ENCODE measurements at regions not wholly inside any gene's neighbourhood (a gene's known extent, or its start where the extent isn't known, plus 50 kb on each side); places are given as distances from the start of the nearest gene placed in this dataset.

DNA sequence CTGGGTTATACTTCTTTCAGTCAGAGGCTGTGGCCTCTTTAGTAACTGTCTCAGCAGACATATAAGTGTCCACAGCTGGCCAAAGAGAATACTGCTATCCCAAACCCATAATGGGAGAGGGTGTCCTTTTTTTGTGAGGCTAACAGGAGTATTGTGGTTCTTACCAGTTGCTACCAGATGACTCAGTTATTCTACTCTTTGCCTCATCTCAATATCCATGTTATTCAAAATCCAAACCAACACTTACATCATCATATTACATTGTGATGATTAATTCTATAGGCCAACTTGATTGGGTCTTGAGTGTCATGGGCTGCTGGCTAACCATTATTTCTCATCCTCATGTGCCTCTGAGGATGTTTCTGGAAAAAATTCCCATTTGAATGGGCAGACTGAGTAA is 120.9 kb downstream of the TMEM168 start:
- TF ChIP-seq JUND (IDR thresholded peaks at IDR 0.05) = no peak
- TF ChIP-seq EZH2 (IDR thresholded peaks at IDR 0.05) = no peak
- TF ChIP-seq, protein P1, sequence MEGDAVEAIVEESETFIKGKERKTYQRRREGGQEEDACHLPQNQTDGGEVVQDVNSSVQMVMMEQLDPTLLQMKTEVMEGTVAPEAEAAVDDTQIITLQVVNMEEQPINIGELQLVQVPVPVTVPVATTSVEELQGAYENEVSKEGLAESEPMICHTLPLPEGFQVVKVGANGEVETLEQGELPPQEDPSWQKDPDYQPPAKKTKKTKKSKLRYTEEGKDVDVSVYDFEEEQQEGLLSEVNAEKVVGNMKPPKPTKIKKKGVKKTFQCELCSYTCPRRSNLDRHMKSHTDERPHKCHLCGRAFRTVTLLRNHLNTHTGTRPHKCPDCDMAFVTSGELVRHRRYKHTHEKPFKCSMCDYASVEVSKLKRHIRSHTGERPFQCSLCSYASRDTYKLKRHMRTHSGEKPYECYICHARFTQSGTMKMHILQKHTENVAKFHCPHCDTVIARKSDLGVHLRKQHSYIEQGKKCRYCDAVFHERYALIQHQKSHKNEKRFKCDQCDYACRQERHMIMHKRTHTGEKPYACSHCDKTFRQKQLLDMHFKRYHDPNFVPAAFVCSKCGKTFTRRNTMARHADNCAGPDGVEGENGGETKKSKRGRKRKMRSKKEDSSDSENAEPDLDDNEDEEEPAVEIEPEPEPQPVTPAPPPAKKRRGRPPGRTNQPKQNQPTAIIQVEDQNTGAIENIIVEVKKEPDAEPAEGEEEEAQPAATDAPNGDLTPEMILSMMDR (IDR thresholded peaks at IDR 0.05 in 2 of 3, conservative IDR thresholded peaks at IDR 0.05 in 1 of 3; ENCODE audit: borderline replicate concordance in 1 of 3, insufficient read depth in 1 of 3, low read depth in 2 of 3, low read length in 2 of 3) = no peak
- no peak for TF ChIP-seq SIN3A (IDR thresholded peaks at IDR 0.05; ENCODE audit: low read depth)
- TF ChIP-seq YY1 (IDR thresholded peaks at IDR 0.05; ENCODE audit: extremely low read depth, insufficient replicate concordance, low read depth, low read length) = no peak
- TF ChIP-seq, protein P2, sequence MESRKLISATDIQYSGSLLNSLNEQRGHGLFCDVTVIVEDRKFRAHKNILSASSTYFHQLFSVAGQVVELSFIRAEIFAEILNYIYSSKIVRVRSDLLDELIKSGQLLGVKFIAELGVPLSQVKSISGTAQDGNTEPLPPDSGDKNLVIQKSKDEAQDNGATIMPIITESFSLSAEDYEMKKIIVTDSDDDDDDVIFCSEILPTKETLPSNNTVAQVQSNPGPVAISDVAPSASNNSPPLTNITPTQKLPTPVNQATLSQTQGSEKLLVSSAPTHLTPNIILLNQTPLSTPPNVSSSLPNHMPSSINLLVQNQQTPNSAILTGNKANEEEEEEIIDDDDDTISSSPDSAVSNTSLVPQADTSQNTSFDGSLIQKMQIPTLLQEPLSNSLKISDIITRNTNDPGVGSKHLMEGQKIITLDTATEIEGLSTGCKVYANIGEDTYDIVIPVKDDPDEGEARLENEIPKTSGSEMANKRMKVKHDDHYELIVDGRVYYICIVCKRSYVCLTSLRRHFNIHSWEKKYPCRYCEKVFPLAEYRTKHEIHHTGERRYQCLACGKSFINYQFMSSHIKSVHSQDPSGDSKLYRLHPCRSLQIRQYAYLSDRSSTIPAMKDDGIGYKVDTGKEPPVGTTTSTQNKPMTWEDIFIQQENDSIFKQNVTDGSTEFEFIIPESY (IDR thresholded peaks at IDR 0.05; ENCODE audit: extremely low read depth, insufficient replicate concordance, low read length) = no peak
- no peak for TF ChIP-seq SP1 (IDR thresholded peaks at IDR 0.05; ENCODE audit: low read depth)
- no peak for TF ChIP-seq RAD21 (IDR thresholded peaks at IDR 0.05; ENCODE audit: low read depth)
- TF ChIP-seq POLR2AphosphoS5 (IDR thresholded peaks at IDR 0.05; ENCODE audit: low read depth, low read length) = no peak
- no peak for TF ChIP-seq POLR2A (IDR thresholded peaks at IDR 0.05; ENCODE audit: borderline replicate concordance, extremely low read depth, insufficient read depth, insufficient read length)
- no peak for TF ChIP-seq TCF7L2 (IDR thresholded peaks at IDR 0.05; ENCODE audit: borderline replicate concordance, extremely low read depth, insufficient read depth, insufficient read length)
- no peak for TF ChIP-seq EZH2phosphoT487 (IDR thresholded peaks at IDR 0.05; ENCODE audit: borderline replicate concordance)
- TF ChIP-seq, protein P3, sequence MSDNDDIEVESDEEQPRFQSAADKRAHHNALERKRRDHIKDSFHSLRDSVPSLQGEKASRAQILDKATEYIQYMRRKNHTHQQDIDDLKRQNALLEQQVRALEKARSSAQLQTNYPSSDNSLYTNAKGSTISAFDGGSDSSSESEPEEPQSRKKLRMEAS (IDR thresholded peaks at IDR 0.05) = no peak
